CD4-positive, alpha-beta memory T cell (primary cell): ENCODE measurements at regions not wholly inside any gene's neighbourhood (a gene's known extent, or its start where the extent isn't known, plus 50 kb on each side); places are given as distances from the start of the nearest gene placed in this dataset.

ENCODE experiments used
- CTCF ChIA-PET: fragments of 350-600 bp; sonication (Branson Sonifier 250); formaldehyde crosslinking; loops from one replicate; lab custom pipeline; 2021; ENCODE audit warnings: inconsistent platforms; ENCODE audit not compliant: partially characterized antibody; lab: Charles Lee
- POLR2A ChIA-PET: fragments of 350-600 bp; sonication (Branson Sonifier 250); formaldehyde crosslinking; loops from one replicate; lab custom pipeline; 2021; ENCODE audit not compliant: partially characterized antibody; lab: Charles Lee
- DNase-seq, 5 donors: peaks; one replicate each; pipeline versions ENCODE4 v3.0.0 to v3.0.0-alpha.2; 2020 to 2022; ENCODE audit warnings: mixed read lengths in 1 of 5
- H3K27ac ChIP-seq: one replicate; pipeline ENCODE4 v1.7.0; 2013; ENCODE audit warnings: low read depth, low read length
- H3K27me3 ChIP-seq: 2 replicates; pipeline ENCODE4 v1.7.0; 2013; ENCODE audit warnings: mild to moderate bottlenecking, low read length, moderate library complexity; ENCODE audit not compliant: insufficient read depth
- H3K36me3 ChIP-seq: 2 replicates; pipeline ENCODE4 v1.7.0; 2013; ENCODE audit warnings: mild to moderate bottlenecking, low read length, moderate library complexity; ENCODE audit not compliant: insufficient read depth
- H3K4me1 ChIP-seq: 2 replicates; pipeline ENCODE4 v1.7.0; 2013; ENCODE audit warnings: mild to moderate bottlenecking, low read length, moderate library complexity; ENCODE audit not compliant: insufficient read depth
- H3K4me3 ChIP-seq, 2 donors: one replicate each; pipeline ENCODE4 v1.7.0; 2013; ENCODE audit warnings: low read length in 2 of 2, mild to moderate bottlenecking in 1 of 2
- H3K9me3 ChIP-seq, 2 donors: one replicate each; pipeline ENCODE4 v1.7.0; 2013; ENCODE audit warnings: low read length in 2 of 2, control low read depth in 1 of 2; ENCODE audit not compliant: control insufficient read depth in 1 of 2
- H3K27ac Mint-ChIP-seq, 7 donors: one replicate each; pipeline ENCODE4 v1.8.0; 2020 to 2021; ENCODE audit warnings: mixed read lengths in 7 of 7, mild to moderate bottlenecking in 6 of 7, inconsistent platforms in 3 of 7, moderate library complexity in 3 of 7
- H3K27me3 Mint-ChIP-seq, 2 donors: one replicate each; pipeline ENCODE4 v1.8.0; 2020 to 2021; ENCODE audit warnings: mixed read lengths in 2 of 2
- H3K36me3 Mint-ChIP-seq, 2 donors: one replicate each; pipeline ENCODE4 v1.8.0; 2020 to 2021; ENCODE audit warnings: mixed read lengths in 2 of 2, inconsistent platforms in 1 of 2, mild to moderate bottlenecking in 1 of 2
- H3K4me1 Mint-ChIP-seq, 4 donors: one replicate each; pipeline ENCODE4 v1.8.0; 2020 to 2021; ENCODE audit warnings: mixed read lengths in 4 of 4, mild to moderate bottlenecking in 1 of 4
- H3K4me3 Mint-ChIP-seq, 8 donors: one replicate each; pipeline ENCODE4 v1.8.0; 2020 to 2021; ENCODE audit warnings: mixed read lengths in 8 of 8, mild to moderate bottlenecking in 7 of 8, moderate library complexity in 6 of 8, inconsistent platforms in 3 of 8
- H3K9me3 Mint-ChIP-seq, 8 donors: one replicate each; pipeline ENCODE4 v1.8.0; 2020 to 2021; ENCODE audit warnings: mixed read lengths in 8 of 8, mild to moderate bottlenecking in 5 of 8, inconsistent platforms in 3 of 8, moderate library complexity in 1 of 8
- intact Hi-C: fragments of 100-400 bp; cut with micrococcal nuclease; formaldehyde crosslinking; loops from one replicate; pipeline ENCODE4 v1.15.1; 2023

DNA sequence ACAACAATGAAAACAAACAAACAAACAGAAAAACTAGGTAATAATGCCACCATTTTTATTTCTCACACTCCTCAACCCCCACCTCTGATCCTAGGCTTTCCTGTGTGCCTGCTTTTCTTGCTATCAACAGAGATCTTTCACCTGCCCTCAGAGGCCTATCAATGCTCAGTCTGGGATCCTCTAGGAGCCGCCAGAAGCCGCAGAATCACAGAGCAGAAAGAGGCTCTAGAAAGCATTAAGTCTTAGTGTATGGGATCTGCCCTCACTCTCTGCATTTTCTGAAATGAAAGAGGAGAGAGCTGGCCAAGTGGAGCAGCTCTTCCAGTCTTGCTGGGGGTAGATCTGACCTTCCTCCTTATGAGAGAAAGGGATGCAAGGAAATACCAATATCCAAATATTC is 306.8 kb downstream of the TUSC7 start:
- Mint-ChIP-seq H3K9me3 (peaks cover 0 to 3% (median 0%) of the 10 kb centered on the region in 8 donors), H3K36me3 (no peaks in the 10 kb centered on the region), H3K27ac (no peak overlapping the region), H3K4me1 (no peaks in the 10 kb centered on the region), H3K4me3 (no peak overlapping the region), H3K27me3 (peaks cover 0 to 4% of the 10 kb centered on the region in 2 donors)
- ChIA-PET POLR2A (no interaction called here), CTCF (no interaction called here)
- no peaks in the 10 kb centered on the region for H3K36me3 ChIP-seq
- no peaks in the 10 kb centered on the region for H3K27me3 ChIP-seq
- no peak overlapping the region for H3K27ac ChIP-seq
- no peak overlapping the region for H3K4me3 ChIP-seq
- no peak for DNase-seq
- no peaks in the 10 kb centered on the region for H3K9me3 ChIP-seq
- intact Hi-C loops, result no loop called here
- no peaks in the 10 kb centered on the region for H3K4me1 ChIP-seq

- Histone ChIP-seq H3K27ac (no peak overlapping the region), H3K9me3 (no peaks in the 10 kb centered on the region), H3K4me1 (no peaks in the 10 kb centered on the region), H3K27me3 (no peaks in the 10 kb centered on the region), H3K36me3 (no peaks in the 10 kb centered on the region), H3K4me3 (no peak overlapping the region)
- no peak for DNase-seq
- no peak overlapping the region for H3K4me3 Mint-ChIP-seq
- no peaks in the 10 kb centered on the region for H3K36me3 Mint-ChIP-seq
- ChIA-PET POLR2A (no interaction called here), CTCF (no interaction called here)
- H3K27me3 Mint-ChIP-seq, result peaks cover 0 to 4% of the 10 kb centered on the region in 2 donors
- H3K4me1 Mint-ChIP-seq, result no peaks in the 10 kb centered on the region
- H3K9me3 Mint-ChIP-seq, result peaks cover 0 to 3% (median 0%) of the 10 kb centered on the region in 8 donors
- H3K27ac Mint-ChIP-seq, result no peak overlapping the region
- intact Hi-C loops, result no loop called here
Measured at GRCh38 chr3:117017135-117017894, 307.7 kb downstream of the TUSC7 start.

- H3K27ac Mint-ChIP-seq, result no peak overlapping the region
- no peaks in the 10 kb centered on the region for H3K36me3 ChIP-seq
- peaks cover 0 to 4% of the 10 kb centered on the region in 2 donors for H3K27me3 Mint-ChIP-seq
- no peaks in the 10 kb centered on the region for H3K9me3 ChIP-seq
- H3K9me3 Mint-ChIP-seq, result peaks cover 0 to 1% (median 0%) of the 10 kb centered on the region in 8 donors
- intact Hi-C loops, result no loop called here
- H3K27ac ChIP-seq, result no peak overlapping the region
- no peak overlapping the region for H3K4me3 ChIP-seq
- CTCF ChIA-PET, result no interaction called here
- POLR2A ChIA-PET, result no interaction called here
- H3K27me3 ChIP-seq, result no peaks in the 10 kb centered on the region
- H3K4me1 ChIP-seq, result no peaks in the 10 kb centered on the region
- no peaks in the 10 kb centered on the region for H3K4me1 Mint-ChIP-seq
- no peaks in the 10 kb centered on the region for H3K36me3 Mint-ChIP-seq
- no peak for DNase-seq
- H3K4me3 Mint-ChIP-seq, result no peak overlapping the region
Measured at GRCh38 chr3:117018655-117019054, 309.1 kb downstream of the TUSC7 start.

GRCh38 chr3:117019082-117019713 is 309.6 kb downstream of the TUSC7 start:
- ChIA-PET POLR2A (no interaction called here), CTCF (no interaction called here)
- Histone ChIP-seq H3K27ac (no peak overlapping the region), H3K9me3 (no peaks in the 10 kb centered on the region), H3K4me3 (no peak overlapping the region), H3K27me3 (no peaks in the 10 kb centered on the region), H3K36me3 (no peaks in the 10 kb centered on the region), H3K4me1 (no peaks in the 10 kb centered on the region)
- H3K36me3 Mint-ChIP-seq, result no peaks in the 10 kb centered on the region
- DNase-seq, result peak in 1 of 5 donors; percentile 1
- intact Hi-C loops, result no loop called here
- H3K9me3 Mint-ChIP-seq, result peaks cover 0 to 1% (median 0%) of the 10 kb centered on the region in 8 donors
- peaks cover 0 to 4% of the 10 kb centered on the region in 2 donors for H3K27me3 Mint-ChIP-seq
- H3K27ac Mint-ChIP-seq, result no peak overlapping the region
- no peaks in the 10 kb centered on the region for H3K4me1 Mint-ChIP-seq
- no peak overlapping the region for H3K4me3 Mint-ChIP-seq

DNA sequence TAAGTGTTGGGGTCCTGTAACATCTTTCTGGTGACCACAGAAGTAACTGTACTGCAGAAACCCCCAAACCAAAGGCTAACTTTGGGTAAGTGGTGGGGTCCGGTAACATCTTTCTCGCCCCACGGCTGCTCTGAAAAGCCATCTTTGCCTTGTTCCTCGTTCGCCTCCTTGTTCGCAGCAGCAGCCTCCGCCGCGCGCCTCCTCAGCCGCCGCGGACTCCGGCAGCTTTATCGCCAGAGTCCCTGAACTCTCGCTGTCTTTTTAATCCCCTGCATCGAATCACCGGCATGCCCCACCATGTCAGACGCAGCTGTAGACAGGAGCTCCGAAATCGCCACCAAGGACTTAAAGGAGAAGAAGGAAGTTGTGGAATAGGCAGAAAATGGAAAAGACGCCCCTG is 316.8 kb downstream of the TUSC7 start:
- no peaks in the 10 kb centered on the region for H3K4me1 Mint-ChIP-seq
- intact Hi-C loops, result no loop called here
- H3K9me3 Mint-ChIP-seq, result peaks cover 0 to 6% (median 2%) of the 10 kb centered on the region in 8 donors
- H3K4me1 ChIP-seq, result no peaks in the 10 kb centered on the region
- no peak overlapping the region for H3K27ac ChIP-seq
- DNase-seq, result no peak
- ChIA-PET POLR2A (no interaction called here), CTCF (no interaction called here)
- H3K9me3 ChIP-seq, result no peaks in the 10 kb centered on the region
- H3K27me3 ChIP-seq, result no peaks in the 10 kb centered on the region
- H3K36me3 ChIP-seq, result no peaks in the 10 kb centered on the region
- no peaks in the 10 kb centered on the region for H3K36me3 Mint-ChIP-seq
- no peaks in the 10 kb centered on the region for H3K27me3 Mint-ChIP-seq
- no peak overlapping the region for H3K4me3 Mint-ChIP-seq
- H3K27ac Mint-ChIP-seq, result no peak overlapping the region
- H3K4me3 ChIP-seq, result no peak overlapping the region

- Histone ChIP-seq H3K27ac (no peak overlapping the region), H3K27me3 (no peaks in the 10 kb centered on the region), H3K4me3 (no peak overlapping the region), H3K4me1 (no peaks in the 10 kb centered on the region), H3K9me3 (no peaks in the 10 kb centered on the region), H3K36me3 (no peaks in the 10 kb centered on the region)
- H3K36me3 Mint-ChIP-seq, result no peaks in the 10 kb centered on the region
- no peak overlapping the region for H3K27ac Mint-ChIP-seq
- H3K4me1 Mint-ChIP-seq, result no peaks in the 10 kb centered on the region
- no peak overlapping the region for H3K4me3 Mint-ChIP-seq
- peaks cover 0 to 4% (median 2%) of the 10 kb centered on the region in 8 donors for H3K9me3 Mint-ChIP-seq
- no peaks in the 10 kb centered on the region for H3K27me3 Mint-ChIP-seq
- POLR2A ChIA-PET, result no interaction called here
- CTCF ChIA-PET, result no interaction called here
- no peak for DNase-seq
- intact Hi-C loops, result no loop called here
Measured at GRCh38 chr3:117035745-117036144, 326.2 kb downstream of the TUSC7 start.

DNA sequence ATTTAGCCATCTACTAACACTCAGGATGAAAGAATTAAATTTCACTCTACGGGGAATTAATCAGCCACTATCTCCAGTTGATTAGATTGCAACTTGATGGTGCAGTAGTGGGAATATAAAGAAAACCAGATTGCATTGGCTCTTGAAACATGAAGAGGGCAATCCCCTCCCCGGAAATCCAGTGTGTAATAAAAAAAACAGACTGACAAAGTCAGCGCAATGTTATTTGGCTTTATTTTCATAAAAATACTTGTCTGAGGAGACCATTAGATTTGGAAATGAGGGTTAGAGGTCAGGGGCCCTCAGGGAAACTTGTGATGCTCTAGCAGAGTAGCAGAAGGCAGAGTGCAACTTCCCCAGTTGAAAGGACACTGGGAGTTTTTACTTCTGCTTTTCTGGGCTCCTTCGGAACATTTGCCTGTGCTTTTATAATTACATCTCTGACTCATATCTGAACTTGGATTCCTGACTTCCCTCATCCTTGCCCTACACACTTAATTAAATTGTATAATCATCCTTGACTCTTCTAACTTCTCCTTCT is 326.8 kb downstream of the TUSC7 start:
- ChIA-PET CTCF (no interaction called here), POLR2A (no interaction called here)
- Mint-ChIP-seq H3K36me3 (no peaks in the 10 kb centered on the region), H3K27ac (no peak overlapping the region), H3K4me1 (no peaks in the 10 kb centered on the region), H3K27me3 (no peaks in the 10 kb centered on the region), H3K9me3 (peaks cover 0 to 4% (median 2%) of the 10 kb centered on the region in 8 donors), H3K4me3 (no peak overlapping the region)
- DNase-seq, result no peak
- no peak overlapping the region for H3K27ac ChIP-seq
- H3K36me3 ChIP-seq, result no peaks in the 10 kb centered on the region
- no peaks in the 10 kb centered on the region for H3K27me3 ChIP-seq
- intact Hi-C loops, result no loop called here
- no peaks in the 10 kb centered on the region for H3K9me3 ChIP-seq
- no peaks in the 10 kb centered on the region for H3K4me1 ChIP-seq
- H3K4me3 ChIP-seq, result no peak overlapping the region
